HG02884 (cell line): ENCODE measurements at regions not wholly inside any gene's neighbourhood (a gene's known extent, or its start where the extent isn't known, plus 50 kb on each side); places are given as distances from the start of the nearest gene placed in this dataset.

Experiments
- ATAC-seq: cut with Tn5 transposase; IDR thresholded peaks from one replicate; pipeline ENCODE4 v1.9.1; 2021; ENCODE audit warnings: mild to moderate bottlenecking, moderate library complexity; ENCODE audit not compliant: unreplicated experiment

DNA sequence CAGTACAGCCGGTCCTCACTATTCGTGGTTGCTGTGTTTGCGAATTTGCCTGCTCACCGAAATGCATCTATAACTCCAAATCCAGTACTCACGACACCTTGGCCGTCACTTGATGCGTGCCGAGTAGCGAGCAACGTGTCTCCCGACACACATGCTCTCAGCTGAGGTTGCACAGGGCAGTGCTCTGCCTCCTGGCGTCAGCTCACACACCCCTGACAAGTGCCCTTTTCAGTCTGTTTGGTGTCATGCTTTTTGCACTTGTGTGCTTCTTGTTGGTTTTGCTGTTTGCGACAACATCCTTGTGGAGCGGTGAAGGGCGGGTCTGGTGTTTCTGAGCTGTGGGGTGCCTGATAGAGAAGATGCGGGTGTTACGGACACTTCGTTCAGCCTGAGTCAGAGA is 110.4 kb upstream of the RFLNA start:
- no peak for ATAC-seq

DNA sequence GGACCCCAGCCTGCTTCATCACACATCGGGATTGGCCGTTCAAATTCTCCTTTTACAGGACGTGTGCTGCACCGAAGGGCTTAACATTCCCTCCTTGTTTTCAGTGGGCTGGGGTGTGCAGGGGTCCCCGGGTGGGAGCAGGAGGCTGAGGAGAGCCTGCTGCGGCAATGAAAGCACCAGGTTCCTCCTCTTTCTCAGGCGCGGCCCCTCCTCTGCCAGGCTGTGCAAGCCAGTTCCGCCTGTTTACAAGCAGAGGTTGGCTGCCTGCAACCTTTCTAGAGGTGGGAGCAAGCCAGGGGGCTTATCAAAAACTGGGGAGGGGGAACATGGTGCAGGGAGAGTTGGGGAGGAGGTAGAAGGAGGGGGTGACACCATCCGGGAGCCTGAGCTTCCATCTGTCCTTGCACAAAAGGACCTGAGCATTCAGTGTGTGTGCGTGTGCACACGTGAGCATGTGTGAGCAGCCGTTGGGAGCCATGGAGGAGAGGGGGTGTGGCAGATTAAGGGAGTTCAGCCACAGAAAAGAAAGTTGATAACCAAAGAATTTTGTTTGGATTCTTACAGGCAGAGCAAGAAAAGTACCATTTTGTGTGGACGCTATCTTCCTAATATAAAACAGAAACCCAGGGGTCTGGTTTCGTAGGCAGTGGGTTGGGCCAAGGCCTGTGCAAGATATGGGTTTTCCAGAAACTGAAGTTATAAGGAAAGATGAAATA is 108.8 kb upstream of the RFLNA start:
- ATAC-seq = no peak

- ATAC-seq = no peak
Observed at GRCh38 chr12:124188084-124188483, 106.8 kb upstream of the RFLNA start.

DNA sequence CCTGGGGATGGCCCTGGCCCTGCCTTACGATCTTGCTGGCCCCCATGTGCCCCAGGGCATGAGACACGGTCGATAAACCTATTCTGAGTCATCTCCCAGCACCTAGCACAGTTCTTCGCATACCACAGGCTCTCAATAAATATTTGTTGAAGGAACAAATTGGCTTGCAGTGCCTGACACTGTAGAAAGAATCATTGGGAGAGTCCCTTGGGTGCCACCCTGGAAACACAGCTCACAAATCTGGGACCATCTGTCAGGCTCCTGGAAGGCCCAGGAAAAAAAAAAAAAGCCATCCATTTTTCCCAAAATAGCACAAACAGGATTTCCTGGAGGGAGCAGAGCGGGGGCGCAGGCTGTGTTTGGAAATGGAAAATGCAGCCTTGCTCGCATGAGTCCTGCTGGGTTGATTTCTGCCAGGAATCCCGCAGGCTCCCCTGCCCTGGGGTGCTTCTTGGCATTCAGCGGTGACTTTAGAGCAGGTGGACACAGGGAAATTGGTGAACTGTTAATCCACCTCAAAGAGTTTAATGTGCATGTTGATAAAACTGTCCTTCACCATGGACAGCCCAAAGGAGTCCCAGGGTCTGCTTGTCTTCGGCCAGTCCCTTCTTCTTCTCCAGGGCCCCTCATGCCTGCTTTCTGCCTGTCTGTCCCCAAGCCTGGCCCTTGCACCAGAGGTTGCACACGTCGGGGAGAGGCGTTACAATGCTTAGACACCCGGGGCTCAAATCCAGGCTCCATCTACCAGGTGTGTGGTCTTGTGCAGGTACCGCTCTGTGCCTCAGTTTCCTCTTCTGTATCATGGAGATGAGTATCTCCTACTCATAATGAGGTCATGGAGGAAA is 106.1 kb upstream of the RFLNA start:
- no peak for ATAC-seq

- ATAC-seq = no peak
Observed at GRCh38 chr12:124190312-124191023, 104.4 kb upstream of the RFLNA start.

GRCh38 chr12:124191024-124191359 is 103.9 kb upstream of the RFLNA start:
- ATAC-seq = no peak

DNA sequence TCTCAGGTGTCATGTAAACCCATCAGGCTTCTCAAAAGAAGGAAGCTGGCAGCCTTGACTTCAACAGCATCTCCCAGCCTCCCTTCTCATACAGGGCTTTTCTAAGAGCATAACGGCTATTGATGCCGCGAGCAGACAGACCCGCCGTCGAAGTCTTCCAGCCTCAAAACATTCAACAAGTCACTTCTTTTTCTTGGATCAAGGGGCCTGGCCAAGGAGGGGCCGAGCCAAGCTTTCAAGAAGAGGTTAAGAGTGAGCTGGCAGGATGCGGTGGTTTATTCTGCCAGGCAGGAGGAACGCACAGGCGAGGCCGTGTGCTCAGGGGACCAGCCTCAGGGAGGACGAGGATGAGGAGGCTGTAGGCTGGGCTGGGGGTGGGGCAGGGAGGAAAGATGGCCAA is 102.9 kb upstream of the RFLNA start:
- no peak for ATAC-seq

- no peak for ATAC-seq
Observed at GRCh38 chr12:124194264-124194892, 100.5 kb upstream of the RFLNA start.

GRCh38 chr12:124194893-124195566 is 99.9 kb upstream of the RFLNA start:
- ATAC-seq = no peak

- no peak for ATAC-seq
Observed at GRCh38 chr12:124195567-124195942, 99.3 kb upstream of the RFLNA start.

- ATAC-seq = no peak
Observed at GRCh38 chr12:124196236-124196635, 98.7 kb upstream of the RFLNA start.

GRCh38 chr12:124201248-124201647 is 93.6 kb upstream of the RFLNA start:
- ATAC-seq = no peak

DNA sequence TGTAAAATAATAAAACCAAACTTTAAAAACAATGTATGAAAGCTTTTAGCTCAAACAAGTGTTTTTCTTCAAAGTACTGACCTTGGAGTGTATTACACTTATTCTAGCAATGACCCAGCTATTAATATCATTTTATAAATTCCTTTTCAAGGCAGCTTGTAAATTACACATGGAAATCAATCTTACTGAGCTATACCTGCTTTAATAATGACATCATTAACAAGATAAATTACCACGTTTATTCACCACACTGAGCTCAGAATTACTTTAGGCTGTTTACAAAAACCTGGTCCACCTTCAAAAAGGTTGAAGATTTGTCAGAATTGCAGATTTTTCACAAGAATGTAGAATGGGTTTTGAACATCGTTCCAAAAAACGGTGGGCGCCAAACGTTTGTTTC is 91.7 kb upstream of the RFLNA start:
- no peak for ATAC-seq

GRCh38 chr12:124205405-124205804 is 89.5 kb upstream of the RFLNA start:
- ATAC-seq = no peak

- no peak for ATAC-seq
Observed at GRCh38 chr12:124207049-124207448, 87.8 kb upstream of the RFLNA start.

DNA sequence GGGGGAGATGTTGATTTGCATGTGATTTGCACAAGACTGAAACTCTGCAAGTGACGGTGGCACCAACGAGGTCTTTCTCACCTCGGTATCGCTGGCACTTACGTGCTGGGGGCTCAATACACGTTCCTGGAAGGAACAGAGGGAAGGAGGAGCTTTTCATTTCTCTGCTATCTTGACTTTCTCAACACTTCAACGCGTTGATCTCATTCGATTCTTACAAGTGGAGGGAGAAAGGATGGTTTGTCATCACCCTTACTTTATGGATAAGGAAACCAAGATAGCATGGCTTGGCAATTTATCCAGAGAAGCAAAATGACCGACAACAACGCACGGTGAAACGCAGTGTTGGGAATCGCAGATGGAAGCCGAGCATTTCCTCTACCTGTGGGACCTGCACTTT is 87.3 kb upstream of the RFLNA start:
- ATAC-seq = no peak

DNA sequence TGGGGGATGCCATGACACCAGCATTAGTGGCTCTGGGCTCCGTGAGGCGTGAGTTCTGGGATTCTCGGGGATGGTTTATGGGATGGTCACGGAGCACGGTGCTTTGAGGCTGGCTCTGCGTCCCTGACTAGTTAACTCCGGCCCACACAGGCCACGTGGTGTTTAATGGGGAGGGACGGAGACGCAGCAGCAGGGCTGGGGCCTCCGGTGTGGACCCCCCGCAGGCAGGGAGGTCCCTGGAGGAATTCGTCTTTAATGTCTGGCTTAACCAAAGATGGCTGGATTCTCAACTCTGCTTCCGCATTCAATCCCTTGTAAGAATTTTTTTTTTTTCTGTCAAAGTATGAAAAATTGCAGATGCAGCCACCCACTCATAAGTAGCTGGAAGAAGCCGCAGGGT is 86.4 kb upstream of the RFLNA start:
- ATAC-seq = no peak

GRCh38 chr12:124210991-124211577 is 83.8 kb upstream of the RFLNA start:
- no peak for ATAC-seq

GRCh38 chr12:124211753-124212152 is 83.1 kb upstream of the RFLNA start:
- ATAC-seq = no peak

GRCh38 chr12:124213666-124214347 is 81.1 kb upstream of the RFLNA start:
- no peak for ATAC-seq
